H1 (cell line): ENCODE measurements at regions not wholly inside any gene's neighbourhood (a gene's known extent, or its start where the extent isn't known, plus 50 kb on each side); places are given as distances from the start of the nearest gene placed in this dataset.

Source experiments
- CBX8 ChIP-seq: fragments of 300-800, 300-1000 bp; sonication (generic); IDR thresholded peaks from 2 replicates; pipeline ENCODE4 v1.7.1; 2016; ENCODE audit warnings: low read depth, low read length, borderline replicate concordance
- GABPA ChIP-seq: IDR thresholded peaks from 2 replicates; pipeline ENCODE4 v1.6.1; 2011; ENCODE audit warnings: mild to moderate bottlenecking, low read length, moderate library complexity, borderline replicate concordance; ENCODE audit not compliant: insufficient read depth
- SAP30 ChIP-seq: fragments of 300-600 bp; sonication (generic); IDR thresholded peaks from 2 replicates; pipeline ENCODE4 v1.7.1; 2012; ENCODE audit warnings: low read length, moderate library complexity, mild to moderate bottlenecking, inconsistent platforms; ENCODE audit not compliant: insufficient read depth, insufficient replicate concordance
- TF ChIP-seq, protein P1 (sequence below): IDR thresholded peaks from 2 replicates; pipeline ENCODE4 v1.6.1; 2011; ENCODE audit warnings: low read length, improper control_type of control experiment
- TF ChIP-seq, protein P2 (sequence below): fragments of 300-600 bp; sonication (generic); IDR thresholded peaks from 2 replicates; pipeline ENCODE4 v1.7.1; 2012; ENCODE audit warnings: low read length, moderate library complexity, mild to moderate bottlenecking, inconsistent platforms; ENCODE audit not compliant: insufficient replicate concordance

DNA sequence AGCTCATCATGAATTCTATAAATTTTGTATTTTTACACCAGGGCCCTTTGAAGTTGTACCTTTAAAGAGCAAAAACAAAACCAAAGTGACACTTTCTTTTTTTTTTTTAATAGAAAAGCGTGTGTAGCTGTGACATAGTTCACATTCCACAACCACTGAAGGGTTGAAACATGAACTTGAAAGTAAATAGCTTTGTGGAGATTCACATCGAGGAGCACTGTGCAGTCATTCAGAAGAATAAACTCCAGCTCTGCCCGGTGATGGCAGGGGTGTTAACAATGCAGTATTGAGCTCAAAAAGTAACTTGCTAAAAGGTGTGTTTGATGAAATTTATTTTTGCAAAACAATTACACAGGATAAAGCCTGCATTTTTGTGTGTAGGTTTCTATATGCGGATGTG lies 1166.2 kb downstream of the TBC1D22A start (continued):
- TF ChIP-seq, protein P1, sequence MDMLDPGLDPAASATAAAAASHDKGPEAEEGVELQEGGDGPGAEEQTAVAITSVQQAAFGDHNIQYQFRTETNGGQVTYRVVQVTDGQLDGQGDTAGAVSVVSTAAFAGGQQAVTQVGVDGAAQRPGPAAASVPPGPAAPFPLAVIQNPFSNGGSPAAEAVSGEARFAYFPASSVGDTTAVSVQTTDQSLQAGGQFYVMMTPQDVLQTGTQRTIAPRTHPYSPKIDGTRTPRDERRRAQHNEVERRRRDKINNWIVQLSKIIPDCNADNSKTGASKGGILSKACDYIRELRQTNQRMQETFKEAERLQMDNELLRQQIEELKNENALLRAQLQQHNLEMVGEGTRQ = no peak
- TF ChIP-seq CBX8 (no peak), SAP30 (no peak), GABPA (no peak)
- TF ChIP-seq, protein P2, sequence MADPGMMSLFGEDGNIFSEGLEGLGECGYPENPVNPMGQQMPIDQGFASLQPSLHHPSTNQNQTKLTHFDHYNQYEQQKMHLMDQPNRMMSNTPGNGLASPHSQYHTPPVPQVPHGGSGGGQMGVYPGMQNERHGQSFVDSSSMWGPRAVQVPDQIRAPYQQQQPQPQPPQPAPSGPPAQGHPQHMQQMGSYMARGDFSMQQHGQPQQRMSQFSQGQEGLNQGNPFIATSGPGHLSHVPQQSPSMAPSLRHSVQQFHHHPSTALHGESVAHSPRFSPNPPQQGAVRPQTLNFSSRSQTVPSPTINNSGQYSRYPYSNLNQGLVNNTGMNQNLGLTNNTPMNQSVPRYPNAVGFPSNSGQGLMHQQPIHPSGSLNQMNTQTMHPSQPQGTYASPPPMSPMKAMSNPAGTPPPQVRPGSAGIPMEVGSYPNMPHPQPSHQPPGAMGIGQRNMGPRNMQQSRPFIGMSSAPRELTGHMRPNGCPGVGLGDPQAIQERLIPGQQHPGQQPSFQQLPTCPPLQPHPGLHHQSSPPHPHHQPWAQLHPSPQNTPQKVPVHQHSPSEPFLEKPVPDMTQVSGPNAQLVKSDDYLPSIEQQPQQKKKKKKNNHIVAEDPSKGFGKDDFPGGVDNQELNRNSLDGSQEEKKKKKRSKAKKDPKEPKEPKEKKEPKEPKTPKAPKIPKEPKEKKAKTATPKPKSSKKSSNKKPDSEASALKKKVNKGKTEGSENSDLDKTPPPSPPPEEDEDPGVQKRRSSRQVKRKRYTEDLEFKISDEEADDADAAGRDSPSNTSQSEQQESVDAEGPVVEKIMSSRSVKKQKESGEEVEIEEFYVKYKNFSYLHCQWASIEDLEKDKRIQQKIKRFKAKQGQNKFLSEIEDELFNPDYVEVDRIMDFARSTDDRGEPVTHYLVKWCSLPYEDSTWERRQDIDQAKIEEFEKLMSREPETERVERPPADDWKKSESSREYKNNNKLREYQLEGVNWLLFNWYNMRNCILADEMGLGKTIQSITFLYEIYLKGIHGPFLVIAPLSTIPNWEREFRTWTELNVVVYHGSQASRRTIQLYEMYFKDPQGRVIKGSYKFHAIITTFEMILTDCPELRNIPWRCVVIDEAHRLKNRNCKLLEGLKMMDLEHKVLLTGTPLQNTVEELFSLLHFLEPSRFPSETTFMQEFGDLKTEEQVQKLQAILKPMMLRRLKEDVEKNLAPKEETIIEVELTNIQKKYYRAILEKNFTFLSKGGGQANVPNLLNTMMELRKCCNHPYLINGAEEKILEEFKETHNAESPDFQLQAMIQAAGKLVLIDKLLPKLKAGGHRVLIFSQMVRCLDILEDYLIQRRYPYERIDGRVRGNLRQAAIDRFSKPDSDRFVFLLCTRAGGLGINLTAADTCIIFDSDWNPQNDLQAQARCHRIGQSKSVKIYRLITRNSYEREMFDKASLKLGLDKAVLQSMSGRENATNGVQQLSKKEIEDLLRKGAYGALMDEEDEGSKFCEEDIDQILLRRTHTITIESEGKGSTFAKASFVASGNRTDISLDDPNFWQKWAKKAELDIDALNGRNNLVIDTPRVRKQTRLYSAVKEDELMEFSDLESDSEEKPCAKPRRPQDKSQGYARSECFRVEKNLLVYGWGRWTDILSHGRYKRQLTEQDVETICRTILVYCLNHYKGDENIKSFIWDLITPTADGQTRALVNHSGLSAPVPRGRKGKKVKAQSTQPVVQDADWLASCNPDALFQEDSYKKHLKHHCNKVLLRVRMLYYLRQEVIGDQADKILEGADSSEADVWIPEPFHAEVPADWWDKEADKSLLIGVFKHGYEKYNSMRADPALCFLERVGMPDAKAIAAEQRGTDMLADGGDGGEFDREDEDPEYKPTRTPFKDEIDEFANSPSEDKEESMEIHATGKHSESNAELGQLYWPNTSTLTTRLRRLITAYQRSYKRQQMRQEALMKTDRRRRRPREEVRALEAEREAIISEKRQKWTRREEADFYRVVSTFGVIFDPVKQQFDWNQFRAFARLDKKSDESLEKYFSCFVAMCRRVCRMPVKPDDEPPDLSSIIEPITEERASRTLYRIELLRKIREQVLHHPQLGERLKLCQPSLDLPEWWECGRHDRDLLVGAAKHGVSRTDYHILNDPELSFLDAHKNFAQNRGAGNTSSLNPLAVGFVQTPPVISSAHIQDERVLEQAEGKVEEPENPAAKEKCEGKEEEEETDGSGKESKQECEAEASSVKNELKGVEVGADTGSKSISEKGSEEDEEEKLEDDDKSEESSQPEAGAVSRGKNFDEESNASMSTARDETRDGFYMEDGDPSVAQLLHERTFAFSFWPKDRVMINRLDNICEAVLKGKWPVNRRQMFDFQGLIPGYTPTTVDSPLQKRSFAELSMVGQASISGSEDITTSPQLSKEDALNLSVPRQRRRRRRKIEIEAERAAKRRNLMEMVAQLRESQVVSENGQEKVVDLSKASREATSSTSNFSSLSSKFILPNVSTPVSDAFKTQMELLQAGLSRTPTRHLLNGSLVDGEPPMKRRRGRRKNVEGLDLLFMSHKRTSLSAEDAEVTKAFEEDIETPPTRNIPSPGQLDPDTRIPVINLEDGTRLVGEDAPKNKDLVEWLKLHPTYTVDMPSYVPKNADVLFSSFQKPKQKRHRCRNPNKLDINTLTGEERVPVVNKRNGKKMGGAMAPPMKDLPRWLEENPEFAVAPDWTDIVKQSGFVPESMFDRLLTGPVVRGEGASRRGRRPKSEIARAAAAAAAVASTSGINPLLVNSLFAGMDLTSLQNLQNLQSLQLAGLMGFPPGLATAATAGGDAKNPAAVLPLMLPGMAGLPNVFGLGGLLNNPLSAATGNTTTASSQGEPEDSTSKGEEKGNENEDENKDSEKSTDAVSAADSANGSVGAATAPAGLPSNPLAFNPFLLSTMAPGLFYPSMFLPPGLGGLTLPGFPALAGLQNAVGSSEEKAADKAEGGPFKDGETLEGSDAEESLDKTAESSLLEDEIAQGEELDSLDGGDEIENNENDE = no peak
